ENCODE measurements at regions not wholly inside any gene's neighbourhood (a gene's known extent, or its start where the extent isn't known, plus 50 kb on each side); places are given as distances from the start of the nearest gene placed in this dataset.

- intact Hi-C loops (cut with DNase I; ENCODE audit: low total_unique reads) = no loop called here
- TF ChIP-seq POLR2A (IDR thresholded peaks at IDR 0.05) (no peak), CTCF (IDR thresholded peaks at IDR 0.05) (no peak)
- Histone ChIP-seq H3K4me1 (no peaks in the 10 kb centered on the region), H3K9me3 (no peaks in the 10 kb centered on the region), H3K27me3 (no peaks in the 10 kb centered on the region), H3K36me3 (no peaks in the 10 kb centered on the region), H3K27ac (no peak overlapping the region), H3K4me3 (no peak overlapping the region)
- DNase-seq = no peak
Observed at GRCh38 chr9:79259858-79260257, 311.9 kb upstream of the TLE4 start.

GRCh38 chr9:79263628-79264027 is 308.1 kb upstream of the TLE4 start:
- DNase-seq = no peak

GRCh38 chr9:79264041-79264440 is 307.7 kb upstream of the TLE4 start:
- no peaks in the 10 kb centered on the region for H3K4me1 ChIP-seq
- intact Hi-C loops (cut with DNase I; ENCODE audit: low total_unique reads) = no loop called here
- no peak overlapping the region for H3K4me3 ChIP-seq
- no peaks in the 10 kb centered on the region for H3K9me3 ChIP-seq
- H3K27ac ChIP-seq = no peak overlapping the region
- TF ChIP-seq CTCF (IDR thresholded peaks at IDR 0.05) = no peak
- TF ChIP-seq POLR2A (IDR thresholded peaks at IDR 0.05) = no peak
- no peaks in the 10 kb centered on the region for H3K36me3 ChIP-seq
- H3K27me3 ChIP-seq = no peaks in the 10 kb centered on the region
- no peak for DNase-seq

More at GRCh38 chr9:79263628-79264027, 308.1 kb upstream of the TLE4 start:
- Histone ChIP-seq H3K27me3 (no peaks in the 10 kb centered on the region), H3K36me3 (no peaks in the 10 kb centered on the region), H3K4me3 (no peak overlapping the region), H3K4me1 (no peaks in the 10 kb centered on the region), H3K27ac (no peak overlapping the region), H3K9me3 (no peaks in the 10 kb centered on the region)
- TF ChIP-seq POLR2A (IDR thresholded peaks at IDR 0.05) (no peak), CTCF (IDR thresholded peaks at IDR 0.05) (no peak)
- intact Hi-C loops (cut with DNase I; ENCODE audit: low total_unique reads) = no loop called here

- no peaks in the 10 kb centered on the region for H3K36me3 ChIP-seq
- TF ChIP-seq POLR2A (IDR thresholded peaks at IDR 0.05) = no peak
- TF ChIP-seq CTCF (IDR thresholded peaks at IDR 0.05) = no peak
- H3K9me3 ChIP-seq = no peaks in the 10 kb centered on the region
- H3K27ac ChIP-seq = no peak overlapping the region
- DNase-seq = no peak
- H3K27me3 ChIP-seq = no peaks in the 10 kb centered on the region
- H3K4me3 ChIP-seq = no peak overlapping the region
- no peaks in the 10 kb centered on the region for H3K4me1 ChIP-seq
- intact Hi-C loops (cut with DNase I; ENCODE audit: low total_unique reads) = no loop called here
Observed at GRCh38 chr9:79264511-79265355, 307.0 kb upstream of the TLE4 start.

- no peaks in the 10 kb centered on the region for H3K4me1 ChIP-seq
- DNase-seq = no peak
- intact Hi-C loops (cut with DNase I; ENCODE audit: low total_unique reads) = no loop called here
- no peaks in the 10 kb centered on the region for H3K27me3 ChIP-seq
- TF ChIP-seq POLR2A (IDR thresholded peaks at IDR 0.05) (no peak), CTCF (IDR thresholded peaks at IDR 0.05) (no peak)
- no peak overlapping the region for H3K4me3 ChIP-seq
- H3K27ac ChIP-seq = no peak overlapping the region
- no peaks in the 10 kb centered on the region for H3K36me3 ChIP-seq
- H3K9me3 ChIP-seq = no peaks in the 10 kb centered on the region
Observed at GRCh38 chr9:79266986-79267385, 304.8 kb upstream of the TLE4 start.

Measured in uterus (tissue), 3 donors.